H1 (cell line): ENCODE measurements at regions not wholly inside any gene's neighbourhood (a gene's known extent, or its start where the extent isn't known, plus 50 kb on each side); places are given as distances from the start of the nearest gene placed in this dataset.

ENCODE experiments used
- CTCF ChIA-PET: fragments of 300-600 bp; sonication (Branson Sonifier 250); formaldehyde crosslinking; loops from one replicate; lab custom pipeline; 2021; ENCODE audit not compliant: partially characterized antibody; lab: Charles Lee
- POLR2A ChIA-PET: fragments of 300-600 bp; sonication (Branson Sonifier 250); formaldehyde crosslinking; loops from one replicate; lab custom pipeline; 2021; ENCODE audit warnings: inconsistent platforms; ENCODE audit not compliant: partially characterized antibody; lab: Charles Lee
- DNase-seq, 2 experiments: peaks; one replicate each; pipeline versions ENCODE4 v3.0.0 to v3.0.0-alpha.2; 2010 to 2022; ENCODE audit warnings: low spot score in 2 of 2, low read depth in 1 of 2, mixed read lengths in 1 of 2
- FAIRE-seq: peaks from 2 replicates; lab custom pipeline; 2011; peaks lifted over from hg19 to GRCh38; lab: Jason Lieb, UNC
- H2AFZ ChIP-seq: 2 replicates; pipeline ENCODE4 v1.8.1; 2012; ENCODE audit warnings: low read length, inconsistent platforms
- H2AK5ac ChIP-seq: 2 replicates; pipeline ENCODE4 v1.6.1; 2013; ENCODE audit warnings: low read depth, low read length
- H2BK120ac ChIP-seq: replicated peaks from 2 replicates; pipeline ENCODE3; 2013; ENCODE audit warnings: low read depth, low read length, inconsistent platforms
- H2BK12ac ChIP-seq: 2 replicates; pipeline ENCODE4 v1.6.1; 2013; ENCODE audit warnings: low read depth, low read length
- H2BK15ac ChIP-seq: 2 replicates; pipeline ENCODE4 v1.6.1; 2013; ENCODE audit warnings: low read length
- H2BK20ac ChIP-seq: 2 replicates; pipeline ENCODE4 v1.6.1; 2013; ENCODE audit warnings: low read length
- H2BK5ac ChIP-seq: 2 replicates; pipeline ENCODE4 v1.6.1; 2013; ENCODE audit warnings: low read depth, low read length
- H3K14ac ChIP-seq: 2 replicates; pipeline ENCODE4 v1.6.1; 2013; ENCODE audit warnings: inconsistent platforms; ENCODE audit not compliant: insufficient read length
- H3K18ac ChIP-seq: 2 replicates; pipeline ENCODE4 v1.6.1; 2013; ENCODE audit warnings: low read length; ENCODE audit errors: extremely low read depth
- H3K23ac ChIP-seq: 2 replicates; pipeline ENCODE4 v1.6.1; 2013; ENCODE audit warnings: inconsistent platforms; ENCODE audit not compliant: insufficient read length
- H3K23me2 ChIP-seq: 2 replicates; pipeline ENCODE4 v1.6.1; 2013; ENCODE audit warnings: low read depth, low read length
- H3K27ac ChIP-seq: 2 replicates; pipeline ENCODE4 v1.6.1; 2011; ENCODE audit warnings: low read depth, low read length, inconsistent platforms
- H3K27me3 ChIP-seq, 4 experiments: replicated peaks in 1 of 4; 1 replicate in 1 of 4; 2 replicates in 3 of 4; pipeline versions ENCODE4 v1.6.1 to v1.8.1; 2011 to 2013; ENCODE audit warnings: low read length in 3 of 4, mild to moderate bottlenecking in 3 of 4, inconsistent platforms in 2 of 4, mixed read lengths in 2 of 4, moderate library complexity in 1 of 4; ENCODE audit not compliant: control insufficient read depth in 3 of 4, insufficient read depth in 3 of 4; ENCODE audit errors: extremely low read depth in 1 of 4
- H3K36me3 ChIP-seq, 4 experiments: 2 replicates each; pipeline versions ENCODE4 v1.6.1 to v1.8.1; 2011 to 2013; ENCODE audit warnings: mild to moderate bottlenecking in 4 of 4, low read length in 3 of 4, moderate library complexity in 2 of 4, control low read depth in 1 of 4, inconsistent platforms in 1 of 4; ENCODE audit not compliant: insufficient read depth in 4 of 4, control insufficient read depth in 2 of 4
- H3K4ac ChIP-seq: replicated peaks from 2 replicates; pipeline ENCODE3; 2013; ENCODE audit warnings: low read length, low read depth, mixed read lengths, inconsistent platforms; ENCODE audit not compliant: insufficient read length
- H3K4me1 ChIP-seq, 4 experiments: replicated peaks in 1 of 4; 1 replicate in 1 of 4; 2 replicates in 3 of 4; pipeline versions ENCODE4 v1.6.1 to v1.8.1; 2011 to 2013; ENCODE audit warnings: low read length in 3 of 4, inconsistent platforms in 2 of 4, mixed read lengths in 1 of 4; ENCODE audit not compliant: insufficient read depth in 4 of 4, control insufficient read depth in 3 of 4
- H3K4me2 ChIP-seq, 2 experiments: 2 replicates each; pipeline versions ENCODE4 v1.6.1 to v1.8.1; 2011 to 2013; ENCODE audit warnings: low read depth in 2 of 2, low read length in 2 of 2, control low read depth in 1 of 2, inconsistent platforms in 1 of 2, mild to moderate bottlenecking in 1 of 2; ENCODE audit not compliant: insufficient read depth in 1 of 2
- H3K4me3 ChIP-seq, 4 experiments: fragments of 200-600, 300-600 bp in 1 of 4; sonication (generic), shearing (Covaris generic), sonication (Bioruptor Twin) in 1 of 4; 2 replicates each; pipeline versions ENCODE4 v1.5.1 to v1.8.1; 2011 to 2016; ENCODE audit warnings: low read length in 4 of 4, low read depth in 3 of 4, control low read depth in 2 of 4, inconsistent platforms in 2 of 4, mild to moderate bottlenecking in 2 of 4, mixed read lengths in 1 of 4, moderate library complexity in 1 of 4; ENCODE audit not compliant: insufficient read depth in 2 of 4; ENCODE audit errors: extremely low read depth in 1 of 4
- H3K56ac ChIP-seq: replicated peaks from 2 replicates; pipeline ENCODE3; 2013; ENCODE audit warnings: low read depth, mild to moderate bottlenecking, mixed read lengths, low read length, inconsistent platforms; ENCODE audit not compliant: insufficient read length
- H3K79me1 ChIP-seq: 2 replicates; pipeline ENCODE4 v1.6.1; 2013; ENCODE audit warnings: low read depth, low read length, control low read depth
- H3K79me2 ChIP-seq, 2 experiments: 2 replicates each; pipeline versions ENCODE4 v1.6.1 to v1.8.1; 2012 to 2013; ENCODE audit warnings: low read length in 2 of 2, mild to moderate bottlenecking in 2 of 2, inconsistent platforms in 1 of 2; ENCODE audit not compliant: insufficient read depth in 2 of 2, control insufficient read depth in 1 of 2
- H3K9ac ChIP-seq, 4 experiments: replicated peaks in 1 of 4; 1 replicate in 1 of 4; 2 replicates in 3 of 4; pipeline versions ENCODE4 v1.6.1 to v1.8.1; 2011 to 2013; ENCODE audit warnings: low read depth in 3 of 4, low read length in 3 of 4, control low read depth in 2 of 4, mild to moderate bottlenecking in 2 of 4, moderate library complexity in 2 of 4, inconsistent platforms in 1 of 4; ENCODE audit errors: extremely low read depth in 1 of 4
- H3K9me3 ChIP-seq, 2 experiments: 2 replicates each; pipeline versions ENCODE4 v1.6.1 to v1.8.1; 2012 to 2013; ENCODE audit warnings: mild to moderate bottlenecking in 2 of 2, moderate library complexity in 2 of 2, control low read depth in 1 of 2, inconsistent platforms in 1 of 2, low read depth in 1 of 2, low read length in 1 of 2, mixed read lengths in 1 of 2; ENCODE audit not compliant: insufficient read depth in 2 of 2
- H4K20me1 ChIP-seq, 2 experiments: replicated peaks in 1 of 2; 2 replicates each; pipeline versions ENCODE3 to v1.8.1; 2011 to 2013; ENCODE audit warnings: inconsistent platforms in 2 of 2, low read length in 2 of 2, mild to moderate bottlenecking in 1 of 2; ENCODE audit not compliant: insufficient read depth in 2 of 2, control insufficient read depth in 1 of 2
- H4K5ac ChIP-seq: 2 replicates; pipeline ENCODE4 v1.6.1; 2013; ENCODE audit warnings: low read length, low read depth, mixed read lengths, inconsistent platforms; ENCODE audit not compliant: insufficient read length
- H4K8ac ChIP-seq: 2 replicates; pipeline ENCODE4 v1.8.0; 2013; ENCODE audit warnings: mild to moderate bottlenecking, moderate library complexity, low read length, inconsistent platforms; ENCODE audit not compliant: insufficient read depth; ENCODE audit errors: extremely low read depth
- H4K91ac ChIP-seq: replicated peaks from 2 replicates; pipeline ENCODE3; 2013; ENCODE audit warnings: low read length, mixed read lengths, inconsistent platforms; ENCODE audit not compliant: insufficient read length
- CBX5 ChIP-seq: fragments of 300-800, 300-1000 bp; sonication (generic); IDR thresholded peaks from 2 replicates; pipeline ENCODE4 v1.7.1; 2016; ENCODE audit warnings: antibody characterized with exemption, low read length, low read depth
- CEBPB ChIP-seq: IDR thresholded peaks from 2 replicates; pipeline ENCODE4 v1.6.1; 2012; ENCODE audit warnings: low read depth, low read length
- HDAC2 ChIP-seq, 2 experiments: fragments of 300-600 bp in 1 of 2; sonication (generic) in 1 of 2; IDR thresholded peaks; 2 replicates each; pipeline ENCODE4 v1.6.1; 2011 to 2012; ENCODE audit warnings: low read depth in 2 of 2, low read length in 2 of 2, mild to moderate bottlenecking in 2 of 2, moderate library complexity in 2 of 2, borderline replicate concordance in 1 of 2, inconsistent platforms in 1 of 2
- HDAC6 ChIP-seq: IDR thresholded peaks from one replicate; pipeline ENCODE4 v1.7.1; 2012; ENCODE audit warnings: low read depth, mild to moderate bottlenecking, inconsistent platforms, low read length, moderate library complexity
- JUN ChIP-seq: IDR thresholded peaks from 2 replicates; pipeline ENCODE4 v1.6.1; 2011; ENCODE audit warnings: low read depth, mild to moderate bottlenecking, improper control_type of control experiment, low read length
- KDM1A ChIP-seq: fragments of 200-600, 300-600 bp; sonication (generic); IDR thresholded peaks from 2 replicates; pipeline ENCODE4 v1.7.1; 2016; ENCODE audit warnings: mild to moderate bottlenecking, low read length, borderline replicate concordance
- NRF1 ChIP-seq: IDR thresholded peaks from 2 replicates; pipeline ENCODE4 v1.6.1; 2011; ENCODE audit warnings: mild to moderate bottlenecking, low read depth, low read length, improper control_type of control experiment
- POU5F1 ChIP-seq: IDR thresholded peaks from 2 replicates; pipeline ENCODE4 v1.6.1; 2011; ENCODE audit warnings: low read depth, mild to moderate bottlenecking, low read length, moderate library complexity
- RBBP5 ChIP-seq: IDR thresholded peaks from 2 replicates; pipeline ENCODE4 v1.7.1; 2012; ENCODE audit warnings: low read depth, mild to moderate bottlenecking, inconsistent platforms, low read length, moderate library complexity, borderline replicate concordance
- SIN3A ChIP-seq, 2 experiments: IDR thresholded peaks in 1 of 2; conservative IDR thresholded peaks in 1 of 2; 2 replicates each; pipeline ENCODE4 v1.6.1; 2011 to 2012; ENCODE audit warnings: low read length in 2 of 2, improper control_type of control experiment in 1 of 2, low read depth in 1 of 2, mild to moderate bottlenecking in 1 of 2
- SIRT6 ChIP-seq: IDR thresholded peaks from one replicate; pipeline ENCODE4 v1.7.1; 2012; ENCODE audit warnings: low read length, inconsistent platforms
- SP2 ChIP-seq: IDR thresholded peaks from 2 replicates; pipeline ENCODE4 v1.6.1; 2012; ENCODE audit warnings: mild to moderate bottlenecking, low read length, inconsistent platforms
- WGBS, 2 experiments: shearing (Covaris generic) in 1 of 2; methylation state at CpG; one replicate each; pipeline versions ENCODE4 v1.1.6 to v1.1.7; 2013 to 2015; ENCODE audit warnings: low lambda C conversion rate in 2 of 2, mixed read lengths in 2 of 2, inconsistent platforms in 1 of 2, low coverage in 1 of 2, missing lambda C conversion rate in 1 of 2; ENCODE audit not compliant: insufficient replicate concordance in 2 of 2, insufficient coverage in 1 of 2, insufficient read length in 1 of 2; ENCODE audit errors: extremely low coverage in 1 of 2, missing lambda C conversion rate in 1 of 2; 5-methylcytosine and 5-hydroxymethylcytosine counted together

GRCh38 chr15:37586011-37586583 is 348.3 kb upstream of the TMCO5A start:
- Histone ChIP-seq H3K56ac (no peak overlapping the region), H4K91ac (no peak overlapping the region), H3K18ac (no peak overlapping the region), H2BK15ac (no peak overlapping the region), H4K5ac (no peak overlapping the region), H3K9me3 (no peaks in the 10 kb centered on the region; a peak in 1 of 4 replicates), H3K4ac (no peak overlapping the region), H3K79me1 (no peaks in the 10 kb centered on the region), H3K79me2 (no peaks in the 10 kb centered on the region), H2AFZ (no peak overlapping the region), H3K9ac (no peak overlapping the region), H3K27ac (no peak overlapping the region)
- FAIRE-seq (no peak), DNase-seq (no peak)
- WGBS, 2 experiments, result 97% methylated on average over 10 of the region's 10 CpGs; no CpG with 5 or more reads in 1 of the 2 experiments
- TF ChIP-seq SIN3A (conservative IDR thresholded peaks at IDR 0.05 in 1 of 2, IDR thresholded peaks at IDR 0.05 in 1 of 2; ENCODE audit: low read depth in 1 of 2, low read length in 2 of 2), result no peak
- TF ChIP-seq POU5F1, result no peak
- no peak for TF ChIP-seq RBBP5
- no peak for TF ChIP-seq SP2
- no peak for TF ChIP-seq KDM1A
- no peak for TF ChIP-seq NRF1
- TF ChIP-seq HDAC6, result no peak
- TF ChIP-seq HDAC2 (IDR thresholded peaks at IDR 0.05; ENCODE audit: borderline replicate concordance in 1 of 2, low read depth in 2 of 2, low read length in 2 of 2), result no peak
- no peak for TF ChIP-seq CEBPB
- TF ChIP-seq CBX5, result no peak
- TF ChIP-seq JUN, result no peak
- TF ChIP-seq SIRT6, result no peak
- TF ChIP-seq, all 59 proteins: peak for 0
- H3K36me3 ChIP-seq, result no peaks in the 10 kb centered on the region
- H3K23me2 ChIP-seq, result no peaks in the 10 kb centered on the region
- CTCF ChIA-PET, result no interaction called here
- no peak overlapping the region for H3K23ac ChIP-seq
- H4K20me1 ChIP-seq, result no peaks in the 10 kb centered on the region
- H2BK5ac ChIP-seq, result no peak overlapping the region
- POLR2A ChIA-PET, result no interaction called here
- no peaks in the 10 kb centered on the region for H3K27me3 ChIP-seq
- no peak overlapping the region for H4K8ac ChIP-seq
- H3K4me3 ChIP-seq, result no peak overlapping the region
- no peaks in the 10 kb centered on the region; a peak in 1 of 7 replicates for H3K4me1 ChIP-seq
- no peak overlapping the region for H2BK20ac ChIP-seq
- no peak overlapping the region for H3K14ac ChIP-seq
- no peak overlapping the region for H2BK12ac ChIP-seq
- no peak overlapping the region for H2AK5ac ChIP-seq
- H2BK120ac ChIP-seq, result no peak overlapping the region
- no peak overlapping the region for H3K4me2 ChIP-seq
